ENCODE measurements at regions not wholly inside any gene's neighbourhood (a gene's known extent, or its start where the extent isn't known, plus 50 kb on each side); places are given as distances from the start of the nearest gene placed in this dataset.

DNA sequence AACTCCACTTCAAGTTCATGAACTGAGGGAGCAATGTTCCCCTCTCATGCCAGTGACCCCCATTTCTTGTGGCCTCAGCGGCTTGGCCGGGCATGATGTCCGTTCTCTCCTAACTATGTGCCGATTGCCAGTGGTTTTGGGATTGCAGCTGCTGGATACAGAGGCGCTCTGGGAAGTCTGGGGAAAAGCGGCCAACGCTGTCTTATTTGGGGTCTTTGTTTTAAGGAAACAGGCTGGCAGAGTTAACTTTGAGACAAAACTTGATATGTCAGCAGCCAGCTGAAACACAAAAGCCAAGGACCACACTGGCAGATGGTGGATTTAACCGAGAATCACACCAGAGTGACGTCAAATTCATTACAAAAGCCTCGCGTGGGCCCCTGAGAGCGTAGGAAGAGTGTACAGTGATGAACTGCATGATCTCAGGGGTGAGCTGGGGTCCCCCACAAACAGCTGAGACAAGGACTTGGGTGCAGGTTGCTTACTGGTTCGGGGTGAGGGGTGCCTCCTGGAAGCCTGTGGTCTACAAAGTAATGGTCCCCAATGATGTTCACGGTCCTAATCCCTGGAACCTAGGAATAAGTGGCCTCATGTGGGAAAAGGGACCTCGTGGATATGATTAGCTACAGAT, 180.4 kb downstream of the IRF8 start:
- Histone ChIP-seq H3K9ac (no peak overlapping the region), H3K4me2 (no peak overlapping the region), H2AFZ (replicated peaks) (no peak overlapping the region), H3K4me3 (no peak overlapping the region), H3K4me1 (peaks cover 13% of the 10 kb centered on the region), H4K20me1 (ENCODE audit: low read depth) (peaks cover 3% of the 10 kb centered on the region), H3F3A (ENCODE audit: low read depth) (peaks cover 9% of the 10 kb centered on the region), H3K79me2 (ENCODE audit: low read depth) (no peaks in the 10 kb centered on the region), H3K36me3 (no peaks in the 10 kb centered on the region), H3K27ac (no peak overlapping the region), H3K9me3 (ENCODE audit: low read depth) (no peaks in the 10 kb centered on the region), H3K27me3 (peaks cover 19% of the 10 kb centered on the region)
- TF ChIP-seq EZH2 (IDR thresholded peaks at IDR 0.05) (no peak), EZH2phosphoT487 (IDR thresholded peaks at IDR 0.05) (no peak)
- TF ChIP-seq, protein P1, sequence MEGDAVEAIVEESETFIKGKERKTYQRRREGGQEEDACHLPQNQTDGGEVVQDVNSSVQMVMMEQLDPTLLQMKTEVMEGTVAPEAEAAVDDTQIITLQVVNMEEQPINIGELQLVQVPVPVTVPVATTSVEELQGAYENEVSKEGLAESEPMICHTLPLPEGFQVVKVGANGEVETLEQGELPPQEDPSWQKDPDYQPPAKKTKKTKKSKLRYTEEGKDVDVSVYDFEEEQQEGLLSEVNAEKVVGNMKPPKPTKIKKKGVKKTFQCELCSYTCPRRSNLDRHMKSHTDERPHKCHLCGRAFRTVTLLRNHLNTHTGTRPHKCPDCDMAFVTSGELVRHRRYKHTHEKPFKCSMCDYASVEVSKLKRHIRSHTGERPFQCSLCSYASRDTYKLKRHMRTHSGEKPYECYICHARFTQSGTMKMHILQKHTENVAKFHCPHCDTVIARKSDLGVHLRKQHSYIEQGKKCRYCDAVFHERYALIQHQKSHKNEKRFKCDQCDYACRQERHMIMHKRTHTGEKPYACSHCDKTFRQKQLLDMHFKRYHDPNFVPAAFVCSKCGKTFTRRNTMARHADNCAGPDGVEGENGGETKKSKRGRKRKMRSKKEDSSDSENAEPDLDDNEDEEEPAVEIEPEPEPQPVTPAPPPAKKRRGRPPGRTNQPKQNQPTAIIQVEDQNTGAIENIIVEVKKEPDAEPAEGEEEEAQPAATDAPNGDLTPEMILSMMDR (IDR thresholded peaks at IDR 0.05), result no peak
- H3K27ac Mint-ChIP-seq, result no peak overlapping the region
- H3K27me3 Mint-ChIP-seq (ENCODE audit: insufficient read depth, low read depth), result peaks cover 39% of the 10 kb centered on the region
- no peaks in the 10 kb centered on the region for H3K36me3 Mint-ChIP-seq
- no peak overlapping the region for H3K4me3 Mint-ChIP-seq
- no peak for DNase-seq (ENCODE audit: low spot score)
- peaks cover 22% of the 10 kb centered on the region for H3K4me1 Mint-ChIP-seq
- peaks cover 3% of the 10 kb centered on the region for H3K9me3 Mint-ChIP-seq

DNA sequence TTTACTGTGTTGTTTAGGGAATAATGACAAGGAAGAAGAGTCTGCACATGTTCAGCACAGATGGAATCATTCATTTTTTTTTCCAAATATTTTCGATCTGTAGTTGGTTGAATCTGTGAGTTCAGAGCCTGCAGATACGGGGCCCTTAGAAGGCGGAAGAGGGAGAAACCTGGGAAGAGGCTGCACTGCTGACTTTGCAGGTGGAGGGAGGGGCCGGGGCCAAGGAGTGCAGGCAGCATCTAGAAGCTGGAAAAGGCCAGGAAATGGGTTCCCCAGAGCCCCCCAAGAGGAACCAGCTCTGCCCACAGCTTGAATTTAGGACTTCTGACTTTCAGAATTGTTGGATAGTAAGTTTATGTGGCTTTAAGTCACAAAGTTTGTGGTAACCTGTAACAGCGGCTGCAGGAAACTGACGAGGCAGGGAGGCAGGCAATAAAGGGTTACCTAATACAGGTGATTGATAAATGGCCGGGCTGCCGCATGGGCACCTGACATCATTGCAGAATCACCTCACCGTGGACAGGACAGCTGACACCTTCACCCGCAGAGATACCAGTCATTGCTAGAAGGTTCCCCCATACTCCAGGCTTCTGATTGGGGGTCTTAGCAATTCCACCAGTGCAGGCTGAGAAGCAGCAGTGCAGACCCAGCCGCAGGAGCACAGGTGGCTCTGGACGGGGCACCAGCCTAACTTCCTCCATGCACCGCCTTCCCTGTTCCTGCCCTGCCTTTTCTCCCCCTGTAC, 181.3 kb downstream of the IRF8 start:
- Histone ChIP-seq H3K36me3 (no peaks in the 10 kb centered on the region), H3K4me1 (peaks cover 3% of the 10 kb centered on the region), H3K27ac (no peak overlapping the region), H3F3A (ENCODE audit: low read depth) (no peaks in the 10 kb centered on the region), H3K4me3 (no peak overlapping the region), H2AFZ (replicated peaks) (no peak overlapping the region), H3K9ac (no peak overlapping the region), H3K9me3 (ENCODE audit: low read depth) (no peaks in the 10 kb centered on the region), H3K27me3 (peaks cover 19% of the 10 kb centered on the region), H3K4me2 (no peak overlapping the region), H4K20me1 (ENCODE audit: low read depth) (no peaks in the 10 kb centered on the region), H3K79me2 (ENCODE audit: low read depth) (no peaks in the 10 kb centered on the region)
- Mint-ChIP-seq H3K27ac (no peak overlapping the region), H3K9me3 (peaks cover 3% of the 10 kb centered on the region), H3K36me3 (no peaks in the 10 kb centered on the region), H3K4me1 (peaks cover 13% of the 10 kb centered on the region), H3K27me3 (ENCODE audit: insufficient read depth, low read depth) (peaks cover 34% of the 10 kb centered on the region), H3K4me3 (no peak overlapping the region)
- DNase-seq (ENCODE audit: low spot score), result no peak
- TF ChIP-seq EZH2 (IDR thresholded peaks at IDR 0.05), result no peak

DNA sequence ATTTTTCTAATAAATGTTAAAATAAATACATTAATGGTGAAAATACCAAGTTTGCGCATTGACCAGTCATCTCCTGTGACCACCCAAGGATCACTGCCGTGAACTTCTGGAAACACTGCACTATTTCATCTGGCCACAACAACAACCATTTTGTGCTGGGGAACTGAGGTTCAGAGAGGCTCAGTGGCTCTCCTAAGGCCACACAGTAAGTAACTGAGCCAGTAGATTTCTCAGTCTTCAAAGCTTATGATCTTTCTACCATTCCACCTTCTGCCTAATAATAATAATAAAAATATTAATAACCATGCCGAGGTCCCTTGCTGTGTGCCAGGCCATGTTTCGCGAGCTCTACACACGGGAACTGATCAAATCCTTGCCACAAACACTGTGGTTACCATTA, 182.0 kb downstream of the IRF8 start:
- Histone ChIP-seq H3K79me2 (ENCODE audit: low read depth) (no peaks in the 10 kb centered on the region), H3K9me3 (ENCODE audit: low read depth) (no peaks in the 10 kb centered on the region), H3K36me3 (no peaks in the 10 kb centered on the region), H3K9ac (no peak overlapping the region), H3K4me3 (no peak overlapping the region), H3K27me3 (peaks cover 15% of the 10 kb centered on the region), H3K27ac (no peak overlapping the region), H4K20me1 (ENCODE audit: low read depth) (no peaks in the 10 kb centered on the region), H3F3A (ENCODE audit: low read depth) (no peaks in the 10 kb centered on the region), H3K4me2 (no peak overlapping the region), H2AFZ (replicated peaks) (no peak overlapping the region), H3K4me1 (no peaks in the 10 kb centered on the region)
- TF ChIP-seq EZH2 (IDR thresholded peaks at IDR 0.05), result no peak
- no peak overlapping the region for H3K4me3 Mint-ChIP-seq
- H3K9me3 Mint-ChIP-seq, result no peaks in the 10 kb centered on the region
- no peak overlapping the region for H3K27ac Mint-ChIP-seq
- peaks cover 9% of the 10 kb centered on the region for H3K4me1 Mint-ChIP-seq
- peaks cover 30% of the 10 kb centered on the region for H3K27me3 Mint-ChIP-seq (ENCODE audit: insufficient read depth, low read depth)
- no peak for DNase-seq (ENCODE audit: low spot score)
- no peaks in the 10 kb centered on the region for H3K36me3 Mint-ChIP-seq

DNA sequence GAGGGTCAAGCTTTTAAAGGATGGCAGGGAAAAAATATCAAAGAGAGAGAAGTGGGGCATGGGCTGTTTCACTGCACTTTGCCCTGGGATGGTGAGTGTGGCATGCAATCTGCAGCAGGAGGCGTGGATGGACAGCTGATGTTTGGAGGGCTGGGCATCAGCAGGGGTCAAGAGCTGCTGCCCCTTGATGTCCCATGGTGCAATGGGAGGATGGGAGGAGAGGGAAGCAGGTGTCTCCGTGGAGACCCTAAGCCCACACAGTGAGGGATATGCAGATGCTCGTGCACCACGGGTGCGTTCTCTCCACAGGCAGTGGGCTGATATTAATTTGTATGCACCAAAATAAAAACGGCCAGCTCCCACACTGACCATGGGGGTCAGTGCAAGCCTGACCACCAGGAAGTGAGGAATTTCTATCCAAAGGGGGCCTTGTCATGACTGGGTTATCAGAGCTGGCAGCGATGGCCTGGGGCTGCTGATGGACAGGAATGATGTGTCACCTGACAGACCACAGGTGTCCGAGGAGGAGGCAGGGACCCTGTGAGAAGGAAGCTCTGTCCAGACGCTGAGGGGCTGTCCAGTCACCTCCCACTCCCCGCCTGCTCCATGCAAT, 183.6 kb downstream of the IRF8 start:
- TF ChIP-seq, protein P1 (IDR thresholded peaks at IDR 0.05), result no peak
- no peak for TF ChIP-seq EZH2 (IDR thresholded peaks at IDR 0.05)
- TF ChIP-seq EZH2phosphoT487 (IDR thresholded peaks at IDR 0.05), result no peak
- H3K4me3 Mint-ChIP-seq, result no peak overlapping the region

More for the DNA sequence above, 183.6 kb downstream of the IRF8 start:
- Mint-ChIP-seq H3K27ac (no peak overlapping the region), H3K27me3 (ENCODE audit: insufficient read depth, low read depth) (peaks cover 27% of the 10 kb centered on the region), H3K4me1 (peaks cover 9% of the 10 kb centered on the region), H3K9me3 (no peaks in the 10 kb centered on the region), H3K36me3 (no peaks in the 10 kb centered on the region)
- Histone ChIP-seq H3F3A (ENCODE audit: low read depth) (no peaks in the 10 kb centered on the region), H3K4me2 (no peak overlapping the region), H3K9me3 (ENCODE audit: low read depth) (no peaks in the 10 kb centered on the region), H3K4me1 (no peaks in the 10 kb centered on the region), H4K20me1 (ENCODE audit: low read depth) (no peaks in the 10 kb centered on the region), H3K27ac (no peak overlapping the region), H2AFZ (replicated peaks) (no peak overlapping the region), H3K79me2 (ENCODE audit: low read depth) (no peaks in the 10 kb centered on the region), H3K27me3 (peaks cover 5% of the 10 kb centered on the region), H3K36me3 (no peaks in the 10 kb centered on the region), H3K9ac (no peak overlapping the region), H3K4me3 (no peak overlapping the region)
- no peak for DNase-seq (ENCODE audit: low spot score)

All from neural progenitor cell (in vitro differentiated cells).